A549 (cell line): ENCODE measurements at regions not wholly inside any gene's neighbourhood (a gene's known extent, or its start where the extent isn't known, plus 50 kb on each side); places are given as distances from the start of the nearest gene placed in this dataset.

Experiments
- EP300 ChIP-seq, 2 experiments: fragments of >200 bp; sonication (Bioruptor Twin); formaldehyde crosslinking; IDR thresholded peaks; 2 replicates in 1 of 2; 3 replicates in 1 of 2; pipeline ENCODE4 v1.6.1; 2016 to 2017
- GATA3 ChIP-seq: IDR thresholded peaks from 2 replicates; pipeline ENCODE4 v1.6.1; 2012; ENCODE audit warnings: borderline replicate concordance
- HDAC2 ChIP-seq: fragments of 200-600 bp; sonication (generic); IDR thresholded peaks from 2 replicates; pipeline ENCODE4 v1.6.1; 2016
- JUN ChIP-seq, 2 experiments: fragments of >200 bp; sonication (Bioruptor Twin); formaldehyde crosslinking; IDR thresholded peaks; 2 replicates in 1 of 2; 3 replicates in 1 of 2; pipeline ENCODE4 v1.6.1; 2016 to 2017
- NFE2L2 ChIP-seq: fragments of 150-350 bp; conservative IDR thresholded peaks from 2 replicates; pipeline ENCODE4 v1.6.1; 2014; ENCODE audit warnings: low read length
- NR3C1 ChIP-seq: fragments of >200 bp; sonication (Bioruptor Twin); formaldehyde crosslinking; IDR thresholded peaks from 3 replicates; pipeline ENCODE4 v1.6.1; 2017
- POLR2A ChIP-seq: IDR thresholded peaks from 2 replicates; pipeline ENCODE4 v1.6.1; 2012; ENCODE audit warnings: mild to moderate bottlenecking, low read length
- RNF2 ChIP-seq: fragments of 200-600 bp; sonication (generic); IDR thresholded peaks from 2 replicates; pipeline ENCODE4 v1.6.1; 2016; ENCODE audit warnings: low read depth, mild to moderate bottlenecking, antibody characterized with exemption, moderate library complexity, borderline replicate concordance
- ZFP36 ChIP-seq: fragments of 450-650 bp; IDR thresholded peaks from 2 replicates; pipeline ENCODE4 v1.6.1; 2014; ENCODE audit warnings: borderline replicate concordance; ENCODE audit not compliant: partially characterized antibody
- TF ChIP-seq, protein P1 (sequence below): IDR thresholded peaks from 2 replicates; pipeline ENCODE4 v1.6.1; 2012
- TF ChIP-seq, protein P2 (sequence below): fragments of >200 bp; sonication (Bioruptor Twin); formaldehyde crosslinking; IDR thresholded peaks from 3 replicates; pipeline ENCODE4 v1.5.1; 2016
- TF ChIP-seq, protein P3 (sequence below): fragments of 250-450 bp; sonication (Bioruptor Pico); IDR thresholded peaks from 2 replicates; pipeline ENCODE4 v1.5.0; 2021; ENCODE audit warnings: mild to moderate bottlenecking, moderate library complexity, borderline replicate concordance

- TF ChIP-seq, protein P1, sequence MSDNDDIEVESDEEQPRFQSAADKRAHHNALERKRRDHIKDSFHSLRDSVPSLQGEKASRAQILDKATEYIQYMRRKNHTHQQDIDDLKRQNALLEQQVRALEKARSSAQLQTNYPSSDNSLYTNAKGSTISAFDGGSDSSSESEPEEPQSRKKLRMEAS, result no peak
- TF ChIP-seq, protein P2, sequence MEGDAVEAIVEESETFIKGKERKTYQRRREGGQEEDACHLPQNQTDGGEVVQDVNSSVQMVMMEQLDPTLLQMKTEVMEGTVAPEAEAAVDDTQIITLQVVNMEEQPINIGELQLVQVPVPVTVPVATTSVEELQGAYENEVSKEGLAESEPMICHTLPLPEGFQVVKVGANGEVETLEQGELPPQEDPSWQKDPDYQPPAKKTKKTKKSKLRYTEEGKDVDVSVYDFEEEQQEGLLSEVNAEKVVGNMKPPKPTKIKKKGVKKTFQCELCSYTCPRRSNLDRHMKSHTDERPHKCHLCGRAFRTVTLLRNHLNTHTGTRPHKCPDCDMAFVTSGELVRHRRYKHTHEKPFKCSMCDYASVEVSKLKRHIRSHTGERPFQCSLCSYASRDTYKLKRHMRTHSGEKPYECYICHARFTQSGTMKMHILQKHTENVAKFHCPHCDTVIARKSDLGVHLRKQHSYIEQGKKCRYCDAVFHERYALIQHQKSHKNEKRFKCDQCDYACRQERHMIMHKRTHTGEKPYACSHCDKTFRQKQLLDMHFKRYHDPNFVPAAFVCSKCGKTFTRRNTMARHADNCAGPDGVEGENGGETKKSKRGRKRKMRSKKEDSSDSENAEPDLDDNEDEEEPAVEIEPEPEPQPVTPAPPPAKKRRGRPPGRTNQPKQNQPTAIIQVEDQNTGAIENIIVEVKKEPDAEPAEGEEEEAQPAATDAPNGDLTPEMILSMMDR, result no peak
- TF ChIP-seq ZFP36, result no peak
- TF ChIP-seq JUN (IDR thresholded peaks at IDR 0.05), result no peak
- TF ChIP-seq POLR2A, result no peak
- no peak for TF ChIP-seq NFE2L2
- TF ChIP-seq RNF2, result no peak
- no peak for TF ChIP-seq NR3C1
- TF ChIP-seq EP300 (IDR thresholded peaks at IDR 0.05), result no peak
- no peak for TF ChIP-seq GATA3
- TF ChIP-seq HDAC2, result no peak
- TF ChIP-seq, protein P3, sequence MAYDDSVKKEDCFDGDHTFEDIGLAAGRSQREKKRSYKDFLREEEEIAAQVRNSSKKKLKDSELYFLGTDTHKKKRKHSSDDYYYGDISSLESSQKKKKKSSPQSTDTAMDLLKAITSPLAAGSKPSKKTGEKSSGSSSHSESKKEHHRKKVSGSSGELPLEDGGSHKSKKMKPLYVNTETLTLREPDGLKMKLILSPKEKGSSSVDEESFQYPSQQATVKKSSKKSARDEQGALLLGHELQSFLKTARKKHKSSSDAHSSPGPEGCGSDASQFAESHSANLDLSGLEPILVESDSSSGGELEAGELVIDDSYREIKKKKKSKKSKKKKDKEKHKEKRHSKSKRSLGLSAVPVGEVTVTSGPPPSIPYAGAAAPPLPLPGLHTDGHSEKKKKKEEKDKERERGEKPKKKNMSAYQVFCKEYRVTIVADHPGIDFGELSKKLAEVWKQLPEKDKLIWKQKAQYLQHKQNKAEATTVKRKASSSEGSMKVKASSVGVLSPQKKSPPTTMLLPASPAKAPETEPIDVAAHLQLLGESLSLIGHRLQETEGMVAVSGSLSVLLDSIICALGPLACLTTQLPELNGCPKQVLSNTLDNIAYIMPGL, result no peak
Measured at GRCh38 chr1:214846276-214846675, 236.3 kb upstream of the KCNK2 start.
